Dendritic cell treated with granulocyte-macrophage colony-stimulating factor and Interleukin-4, amounts not matched to agents 40 ng/mL and 50 ng/mL, for 4 days (primary cell): ENCODE measurements at regions not wholly inside any gene's neighbourhood (a gene's known extent, or its start where the extent isn't known, plus 50 kb on each side); places are given as distances from the start of the nearest gene placed in this dataset.
"Not testable (repeated sequence)": the region's sequence is repeated elsewhere in the genome, so short reads cannot be mapped to it uniquely, and the experiment has no call there.

Source experiments
- H3K27ac Mint-ChIP-seq: one replicate; pipeline ENCODE4 v1.8.0; 2022; ENCODE audit warnings: mild to moderate bottlenecking, mixed read lengths
- H3K27me3 Mint-ChIP-seq: one replicate; pipeline ENCODE4 v1.8.0; 2022; ENCODE audit warnings: mild to moderate bottlenecking, mixed read lengths
- H3K36me3 Mint-ChIP-seq: one replicate; pipeline ENCODE4 v1.8.0; 2022; ENCODE audit warnings: low read depth, mixed read lengths
- H3K4me1 Mint-ChIP-seq: one replicate; pipeline ENCODE4 v1.8.0; 2022; ENCODE audit warnings: low read depth, mixed read lengths
- H3K4me3 Mint-ChIP-seq: one replicate; pipeline ENCODE4 v1.8.0; 2022; ENCODE audit warnings: mild to moderate bottlenecking, moderate library complexity, mixed read lengths
- H3K9me3 Mint-ChIP-seq: one replicate; pipeline ENCODE4 v1.8.0; 2022; ENCODE audit warnings: mixed read lengths
- intact Hi-C: fragments of 100-400 bp; cut with micrococcal nuclease; formaldehyde crosslinking; loops from one replicate; pipeline ENCODE4 v1.15.0; 2022

DNA sequence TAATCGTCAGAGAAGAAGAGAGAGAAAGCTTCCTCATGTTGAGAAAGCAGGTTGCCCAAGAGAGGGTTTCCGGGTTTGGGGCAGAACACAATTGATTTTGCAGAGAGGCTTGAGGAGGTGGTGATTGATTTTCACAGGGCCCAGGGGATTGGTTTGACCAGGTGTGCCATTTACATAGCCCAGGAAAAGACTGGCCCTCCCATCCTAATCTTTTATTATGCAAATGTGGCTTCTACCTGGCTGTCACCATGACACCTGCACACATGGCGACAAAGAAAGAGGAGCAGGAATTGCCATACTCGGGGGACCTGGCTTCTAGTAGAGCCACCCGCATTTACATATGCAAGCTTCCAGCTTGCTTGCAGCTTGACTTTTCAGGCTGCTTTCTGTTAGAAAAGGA, 405.3 kb downstream of the PPP4R3C start:
- Mint-ChIP-seq H3K36me3 (no peaks in the 10 kb centered on the region), H3K4me3 (no peak overlapping the region), H3K4me1 (no peaks in the 10 kb centered on the region), H3K27ac (no peak overlapping the region), H3K9me3 (no peaks in the 10 kb centered on the region), H3K27me3 (no peaks in the 10 kb centered on the region)
- intact Hi-C loops, result no loop called here

DNA sequence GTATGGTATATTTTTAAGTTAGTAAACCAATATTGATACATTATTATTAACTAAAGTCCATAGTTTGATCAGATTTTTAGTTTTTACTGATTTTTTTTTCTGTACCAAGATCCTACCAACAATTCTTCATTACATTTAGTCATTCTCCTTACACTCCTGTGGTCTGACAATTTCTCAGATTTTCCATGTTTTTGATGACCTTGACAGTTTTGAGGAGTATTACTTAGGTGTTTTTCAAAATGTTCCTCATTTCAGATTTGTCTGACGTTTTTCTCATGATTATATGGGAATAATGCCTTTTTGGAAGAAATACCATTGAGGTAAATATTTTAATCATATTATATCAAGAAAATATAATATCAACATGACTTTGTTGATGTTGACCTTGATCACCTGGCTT, 423.8 kb downstream of the PPP4R3C start:
- H3K4me1 Mint-ChIP-seq, result no peaks in the 10 kb centered on the region
- H3K27ac Mint-ChIP-seq, result no peak overlapping the region
- no peaks in the 10 kb centered on the region for H3K27me3 Mint-ChIP-seq
- H3K4me3 Mint-ChIP-seq, result no peak overlapping the region
- H3K9me3 Mint-ChIP-seq, result no peaks in the 10 kb centered on the region
- H3K36me3 Mint-ChIP-seq, result no peaks in the 10 kb centered on the region
- intact Hi-C loops, result no loop called here

DNA sequence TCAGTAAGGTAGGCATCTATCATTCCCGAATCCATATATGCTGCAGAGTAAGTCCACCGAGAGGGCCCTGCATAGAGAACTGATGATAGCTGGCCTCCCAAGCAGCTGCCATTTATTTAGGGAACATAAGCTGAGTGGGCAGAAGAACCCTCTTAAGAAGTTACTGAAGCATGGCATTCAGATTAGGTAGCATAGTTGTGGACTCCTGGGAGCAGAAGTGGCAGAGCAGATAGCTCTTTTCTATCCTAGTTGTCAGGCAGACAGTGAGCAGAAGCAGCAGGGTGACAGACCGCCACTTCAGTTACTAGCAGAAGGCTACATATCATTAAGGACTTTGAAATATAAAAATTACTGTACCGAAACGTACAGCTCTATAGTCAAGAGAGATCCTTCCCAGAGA, 454.7 kb downstream of the PPP4R3C start:
- Mint-ChIP-seq H3K4me1 (no peaks in the 10 kb centered on the region), H3K27me3 (no peaks in the 10 kb centered on the region), H3K4me3 (no peak overlapping the region), H3K36me3 (no peaks in the 10 kb centered on the region), H3K9me3 (no peaks in the 10 kb centered on the region), H3K27ac (no peak overlapping the region)
- intact Hi-C loops, result no loop called here

DNA sequence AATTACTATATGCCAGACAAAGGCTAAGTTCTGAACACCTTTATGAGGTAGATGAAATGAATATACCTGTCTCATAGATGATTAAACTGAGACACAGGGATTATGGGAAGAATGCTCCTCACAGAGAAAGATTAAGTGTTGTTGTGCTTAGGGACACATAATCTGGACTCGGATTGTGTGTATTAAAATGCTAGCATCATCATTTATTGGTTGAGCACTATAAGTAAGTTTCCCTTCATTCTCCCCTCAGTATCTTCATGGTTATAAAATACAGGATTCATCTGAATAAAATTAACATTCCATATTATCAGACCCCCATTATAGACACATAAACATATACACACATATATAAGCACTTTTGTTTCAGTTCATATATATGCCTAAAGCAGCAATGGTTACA, 463.5 kb downstream of the PPP4R3C start:
- intact Hi-C loops, result no loop called here
- Mint-ChIP-seq H3K9me3 (no peaks in the 10 kb centered on the region), H3K36me3 (no peaks in the 10 kb centered on the region), H3K27ac (no peak overlapping the region), H3K4me3 (no peak overlapping the region), H3K4me1 (no peaks in the 10 kb centered on the region), H3K27me3 (no peaks in the 10 kb centered on the region)

DNA sequence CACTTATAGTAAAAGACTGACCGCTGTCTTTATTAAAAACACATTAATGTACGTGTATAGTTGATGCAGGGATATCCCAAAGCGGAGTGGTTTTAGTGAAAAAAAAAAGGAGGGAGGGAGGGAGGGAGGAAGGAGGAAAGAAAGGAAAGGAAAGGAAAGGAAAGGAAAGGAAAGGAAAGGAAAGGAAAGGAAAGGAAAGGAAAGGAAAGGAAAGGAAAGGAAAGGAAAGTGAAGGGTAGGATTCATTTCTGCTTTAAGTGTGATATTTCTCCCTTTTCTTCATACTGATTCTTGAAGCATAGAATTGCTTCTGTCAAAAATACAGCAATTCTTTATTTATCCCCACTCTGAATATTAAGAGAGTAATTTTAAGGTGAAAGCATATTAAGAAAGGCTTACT, 504.9 kb downstream of the PPP4R3C start:
- H3K36me3 Mint-ChIP-seq, result no peaks in the 10 kb centered on the region
- H3K9me3 Mint-ChIP-seq, result no peaks in the 10 kb centered on the region
- H3K27me3 Mint-ChIP-seq, result no peaks in the 10 kb centered on the region
- H3K4me3 Mint-ChIP-seq, result no peak overlapping the region
- intact Hi-C loops, result no loop called here
- H3K27ac Mint-ChIP-seq, result no peak overlapping the region
- no peaks in the 10 kb centered on the region for H3K4me1 Mint-ChIP-seq

DNA sequence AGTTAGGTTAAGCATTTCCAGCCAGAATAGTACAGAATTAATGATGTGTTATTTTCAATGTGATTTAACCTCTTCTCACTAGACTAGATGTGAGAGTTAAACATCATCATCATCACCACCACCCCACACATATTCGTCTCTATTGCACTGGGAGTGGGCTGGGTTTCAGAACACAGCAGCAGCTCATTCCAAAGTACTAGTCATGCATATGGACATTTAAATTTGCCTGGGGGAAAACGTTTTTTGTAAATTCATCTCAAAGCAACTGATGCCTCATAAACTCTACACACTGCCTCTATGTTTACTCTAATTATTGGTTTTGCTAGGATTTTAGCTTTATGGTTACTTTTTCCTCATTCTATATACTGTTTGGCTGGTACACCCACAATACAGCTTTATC, 509.1 kb downstream of the PPP4R3C start:
- intact Hi-C loops, result no loop called here
- Mint-ChIP-seq H3K36me3 (no peaks in the 10 kb centered on the region), H3K4me3 (no peak overlapping the region)

DNA sequence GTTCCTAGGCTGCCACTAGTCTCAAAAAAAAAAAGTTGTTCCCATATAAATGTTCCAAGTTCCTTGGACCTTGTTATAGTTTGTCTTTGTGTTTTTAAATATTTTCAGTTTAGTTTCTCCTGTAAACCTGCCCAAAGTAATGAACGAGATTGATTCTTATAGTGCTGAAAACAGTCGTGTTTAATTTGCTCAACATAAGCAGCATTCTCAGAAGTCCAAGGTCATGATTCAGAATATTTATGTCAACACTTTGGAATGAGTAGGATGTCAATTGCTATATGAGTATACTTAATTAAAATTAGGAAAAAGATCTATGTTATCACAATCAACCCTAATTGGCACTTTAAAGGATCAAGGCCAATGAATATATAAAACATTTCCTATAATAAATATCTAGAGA, 510.9 kb downstream of the PPP4R3C start:
- Mint-ChIP-seq H3K9me3 (peaks cover 9% of the 10 kb centered on the region), H3K4me1 (no peaks in the 10 kb centered on the region), H3K4me3 (no peak overlapping the region), H3K27ac (no peak overlapping the region), H3K27me3 (no peaks in the 10 kb centered on the region), H3K36me3 (no peaks in the 10 kb centered on the region)
- intact Hi-C loops, result no loop called here

More for the DNA sequence above, 509.1 kb downstream of the PPP4R3C start:
- no peaks in the 10 kb centered on the region for H3K4me1 Mint-ChIP-seq
- no peak overlapping the region for H3K27ac Mint-ChIP-seq
- peaks cover 3% of the 10 kb centered on the region for H3K9me3 Mint-ChIP-seq
- H3K27me3 Mint-ChIP-seq, result no peaks in the 10 kb centered on the region

DNA sequence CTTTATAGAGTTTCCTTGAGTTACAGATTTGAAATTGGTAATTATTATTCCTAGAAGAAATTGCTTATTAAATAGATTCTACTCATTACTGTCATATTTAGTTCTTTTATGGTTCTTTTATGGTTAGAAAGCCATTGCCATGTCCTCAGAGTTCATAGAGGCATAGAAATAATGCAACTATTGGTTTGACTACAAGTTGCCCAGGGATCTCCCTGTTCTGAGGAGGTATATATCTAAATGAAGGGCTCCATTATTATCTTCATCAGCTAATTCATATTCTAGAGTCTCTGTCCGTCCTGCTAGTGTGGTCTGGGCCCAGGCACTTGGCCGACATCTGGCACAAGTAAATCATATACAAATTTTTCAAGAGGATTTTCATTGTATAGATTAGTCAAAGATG, 535.7 kb downstream of the PPP4R3C start:
- H3K36me3 Mint-ChIP-seq, result no peaks in the 10 kb centered on the region
- no peak overlapping the region for H3K4me3 Mint-ChIP-seq
- no peaks in the 10 kb centered on the region for H3K27me3 Mint-ChIP-seq
- intact Hi-C loops, result no loop called here
- no peaks in the 10 kb centered on the region for H3K4me1 Mint-ChIP-seq
- no peak overlapping the region for H3K27ac Mint-ChIP-seq
- H3K9me3 Mint-ChIP-seq, result no peaks in the 10 kb centered on the region

DNA sequence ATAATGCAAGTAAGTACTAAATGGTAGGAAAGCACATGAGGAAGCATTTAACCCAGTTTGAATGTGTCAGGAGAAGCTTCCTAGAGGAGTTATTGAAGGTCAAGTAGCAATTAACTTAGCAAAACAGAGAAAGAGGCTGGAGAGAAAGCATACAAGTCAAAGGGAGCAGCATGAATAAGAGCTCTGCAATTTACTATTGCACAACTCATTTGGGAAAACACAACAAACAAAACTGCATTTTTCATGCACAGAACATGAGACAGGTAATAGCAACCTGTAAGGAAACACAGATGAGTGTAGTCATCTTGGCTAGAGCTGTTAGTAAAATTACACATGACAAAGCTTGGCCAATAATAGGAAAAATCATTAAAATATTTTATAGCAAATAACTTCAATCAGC, 538.1 kb downstream of the PPP4R3C start:
- Mint-ChIP-seq H3K36me3 (no peaks in the 10 kb centered on the region), H3K4me3 (no peak overlapping the region), H3K27ac (no peak overlapping the region), H3K27me3 (no peaks in the 10 kb centered on the region), H3K9me3 (no peaks in the 10 kb centered on the region), H3K4me1 (no peaks in the 10 kb centered on the region)
- intact Hi-C loops, result no loop called here

DNA sequence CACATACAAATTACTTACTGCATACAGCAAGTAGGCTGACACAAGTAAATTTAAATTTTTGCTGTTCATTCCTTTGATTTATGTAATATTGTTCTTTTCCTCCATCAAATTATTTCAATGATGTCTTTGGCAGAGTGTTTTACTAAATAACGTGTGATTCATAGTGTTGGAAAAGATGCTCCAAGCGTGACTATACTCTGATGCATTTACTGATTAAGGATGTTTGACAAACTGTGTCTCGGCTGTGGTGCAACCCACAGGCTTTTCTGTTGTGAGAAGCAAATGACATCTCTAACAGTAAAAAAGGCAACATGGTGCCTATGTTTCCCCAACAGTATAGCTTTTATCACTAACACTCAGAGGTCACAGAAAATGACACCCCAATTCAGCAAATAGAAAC, 540.9 kb downstream of the PPP4R3C start:
- Mint-ChIP-seq H3K27me3 (no peaks in the 10 kb centered on the region), H3K36me3 (no peaks in the 10 kb centered on the region), H3K4me1 (no peaks in the 10 kb centered on the region), H3K27ac (no peak overlapping the region), H3K9me3 (no peaks in the 10 kb centered on the region), H3K4me3 (no peak overlapping the region)
- intact Hi-C loops, result no loop called here

DNA sequence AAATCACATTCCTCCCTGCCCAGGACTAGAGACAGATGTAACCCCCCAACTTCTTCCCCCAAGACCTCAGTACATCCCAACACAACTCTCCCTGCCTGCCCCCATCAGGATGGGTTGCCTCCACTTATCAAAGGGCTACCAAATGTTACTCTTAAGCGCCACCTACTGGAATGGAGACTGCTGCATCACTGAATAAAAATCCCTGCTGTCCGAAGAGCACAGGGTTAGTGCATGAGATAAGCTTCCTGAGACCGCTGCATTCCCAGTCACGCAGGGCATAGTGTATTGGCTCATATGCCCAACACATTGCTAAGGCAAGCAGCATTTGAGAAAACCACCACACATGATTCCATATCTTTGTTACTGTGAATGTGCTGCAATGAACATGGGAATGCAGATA, 544.5 kb downstream of the PPP4R3C start:
- no peak overlapping the region for H3K4me3 Mint-ChIP-seq
- no peak overlapping the region for H3K27ac Mint-ChIP-seq
- H3K4me1 Mint-ChIP-seq, result no peaks in the 10 kb centered on the region
- no peaks in the 10 kb centered on the region for H3K27me3 Mint-ChIP-seq
- H3K36me3 Mint-ChIP-seq, result no peaks in the 10 kb centered on the region
- intact Hi-C loops, result no loop called here
- no peaks in the 10 kb centered on the region for H3K9me3 Mint-ChIP-seq

DNA sequence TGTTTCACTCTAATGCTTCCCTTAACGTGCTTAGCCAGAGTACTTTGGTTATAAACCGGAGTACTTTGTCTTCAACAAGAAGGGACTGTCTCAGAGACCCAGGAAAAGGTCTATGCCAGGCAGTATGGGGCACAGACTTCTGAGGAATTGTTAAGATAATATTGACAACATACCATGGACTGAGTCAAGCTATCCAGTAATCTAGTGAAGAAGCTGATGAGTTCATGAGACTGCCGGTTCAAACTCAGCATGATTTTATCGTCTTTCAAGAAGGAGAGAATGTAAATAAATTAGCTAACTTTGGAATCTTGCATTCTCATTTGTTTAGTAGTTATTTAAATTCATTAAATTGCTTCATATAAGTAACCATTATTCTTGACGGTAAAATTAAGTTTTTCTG, 546.1 kb downstream of the PPP4R3C start:
- intact Hi-C loops, result no loop called here
- no peaks in the 10 kb centered on the region for H3K4me1 Mint-ChIP-seq
- H3K27me3 Mint-ChIP-seq, result no peaks in the 10 kb centered on the region
- H3K4me3 Mint-ChIP-seq, result no peak overlapping the region
- no peaks in the 10 kb centered on the region for H3K36me3 Mint-ChIP-seq
- H3K9me3 Mint-ChIP-seq, result no peaks in the 10 kb centered on the region
- no peak overlapping the region for H3K27ac Mint-ChIP-seq

DNA sequence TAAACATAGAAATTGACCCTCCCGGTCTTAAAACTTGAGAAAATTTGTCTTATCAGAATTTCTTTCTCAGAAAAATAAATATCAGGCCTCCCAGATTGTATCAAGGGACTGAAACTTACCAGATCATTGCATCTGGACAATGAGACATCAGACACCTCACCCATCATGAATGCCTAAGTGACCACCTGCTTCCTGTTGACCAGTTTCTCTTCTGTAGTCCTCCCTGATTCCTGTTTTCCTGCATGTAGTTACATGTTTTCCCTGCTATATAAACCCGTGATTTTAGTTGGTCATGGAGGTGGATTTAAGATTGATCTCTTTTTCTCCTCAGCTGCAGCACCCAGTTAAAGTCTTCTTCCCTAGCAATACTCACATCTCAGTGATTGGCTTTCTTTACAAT, 548.1 kb downstream of the PPP4R3C start:
- Mint-ChIP-seq H3K4me3 (no peak overlapping the region), H3K27ac (no peak overlapping the region), H3K9me3 (no peaks in the 10 kb centered on the region), H3K4me1 (no peaks in the 10 kb centered on the region), H3K27me3 (no peaks in the 10 kb centered on the region), H3K36me3 (no peaks in the 10 kb centered on the region)
- intact Hi-C loops, result no loop called here

DNA sequence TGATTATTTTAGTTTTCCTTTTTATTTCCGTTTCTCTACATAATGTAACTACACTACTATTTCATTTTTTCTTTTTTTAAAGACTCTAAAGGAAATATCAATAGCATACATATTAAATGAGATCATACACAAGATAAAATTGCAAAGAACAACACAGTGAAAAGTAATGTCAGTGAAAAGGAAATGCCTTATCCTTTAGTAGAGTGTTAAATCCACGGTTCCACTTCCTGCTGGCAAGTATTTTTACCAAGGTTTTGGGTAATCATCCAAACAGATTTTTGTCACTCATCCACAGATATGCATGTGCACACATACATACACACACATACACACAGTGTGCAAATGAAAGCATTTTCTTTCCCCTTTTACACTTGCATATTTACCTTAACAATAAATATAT, 548.9 kb downstream of the PPP4R3C start:
- Mint-ChIP-seq H3K36me3 (no peaks in the 10 kb centered on the region), H3K27me3 (no peaks in the 10 kb centered on the region), H3K4me1 (no peaks in the 10 kb centered on the region), H3K27ac (no peak overlapping the region), H3K9me3 (no peaks in the 10 kb centered on the region), H3K4me3 (no peak overlapping the region)
- intact Hi-C loops, result no loop called here

DNA sequence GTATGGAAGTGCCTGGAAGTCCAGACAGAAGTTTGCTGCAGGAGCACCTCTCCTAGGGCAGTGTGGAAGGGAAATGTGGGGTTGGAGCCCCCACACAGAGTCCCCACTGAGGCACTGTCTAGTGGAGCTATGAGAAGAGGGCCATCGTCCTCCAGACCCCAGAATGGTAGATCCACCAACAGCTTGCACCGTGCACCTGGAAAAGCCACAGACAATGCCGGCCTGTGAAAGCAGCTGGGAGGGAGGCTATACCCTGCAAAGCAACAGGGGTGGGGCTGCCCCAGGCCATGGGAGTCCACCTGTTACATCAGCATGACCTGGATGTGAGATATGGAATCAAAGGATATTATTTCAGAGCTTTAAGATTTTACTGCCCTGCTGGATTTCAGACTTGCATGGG, 551.4 kb downstream of the PPP4R3C start:
- intact Hi-C loops, H3K27ac Mint-ChIP-seq, H3K36me3 Mint-ChIP-seq, H3K9me3 Mint-ChIP-seq, H3K27me3 Mint-ChIP-seq, H3K4me1 Mint-ChIP-seq, H3K4me3 Mint-ChIP-seq: not testable (repeated sequence)

DNA sequence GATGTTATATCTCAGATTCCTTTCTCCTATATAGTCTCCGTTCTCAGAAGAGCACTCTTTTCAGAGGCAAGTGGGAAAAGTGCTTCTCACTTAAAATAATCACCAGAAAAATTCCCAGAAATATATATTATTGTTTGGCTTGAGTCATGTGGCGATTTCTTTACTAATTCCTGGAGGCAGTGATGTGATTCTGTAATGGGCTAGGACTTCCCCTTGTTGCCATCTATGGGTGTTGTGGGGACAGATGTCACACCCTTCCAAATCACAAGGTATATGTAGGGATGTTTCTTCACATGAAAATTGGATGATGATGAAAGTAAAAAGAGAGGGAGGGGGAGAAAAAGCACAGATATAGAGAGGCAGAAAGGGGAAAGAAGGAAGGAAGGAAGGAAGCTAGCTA, 553.4 kb downstream of the PPP4R3C start:
- H3K27ac Mint-ChIP-seq, result no peak overlapping the region
- no peaks in the 10 kb centered on the region for H3K36me3 Mint-ChIP-seq
- intact Hi-C loops, result no loop called here
- H3K27me3 Mint-ChIP-seq, result no peaks in the 10 kb centered on the region
- H3K4me1 Mint-ChIP-seq, result no peaks in the 10 kb centered on the region
- no peaks in the 10 kb centered on the region for H3K9me3 Mint-ChIP-seq
- H3K4me3 Mint-ChIP-seq, result no peak overlapping the region
